ENCODE measurements at regions not wholly inside any gene's neighbourhood (a gene's known extent, or its start where the extent isn't known, plus 50 kb on each side); places are given as distances from the start of the nearest gene placed in this dataset.
"Not testable (repeated sequence)": the region's sequence is repeated elsewhere in the genome, so short reads cannot be mapped to it uniquely, and the experiment has no call there.

DNA sequence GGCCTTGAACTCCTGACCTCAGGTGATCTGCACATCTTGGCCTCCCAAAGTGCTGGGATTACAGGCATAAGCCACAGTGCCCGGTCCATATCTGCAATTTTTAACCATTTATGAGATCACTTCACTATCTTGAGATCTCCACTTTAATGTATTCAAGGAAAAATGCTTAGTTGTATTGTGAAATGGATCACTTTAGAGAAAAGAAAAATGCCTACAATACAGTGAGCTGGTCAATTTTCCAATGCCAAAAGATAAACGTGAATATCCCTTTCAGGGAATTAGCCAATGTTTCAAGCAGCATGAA lies 82.8 kb upstream of the ZNF217 start:
- no peak for DNase-seq
- intact Hi-C loops (cut with DNase I; ENCODE audit: low total_unique reads), result loop anchor here (10.0 kb wide), 1 partner anchor 528 kb away; the partner anchor contains the start of gene PFDN4
- TF ChIP-seq, protein P1, sequence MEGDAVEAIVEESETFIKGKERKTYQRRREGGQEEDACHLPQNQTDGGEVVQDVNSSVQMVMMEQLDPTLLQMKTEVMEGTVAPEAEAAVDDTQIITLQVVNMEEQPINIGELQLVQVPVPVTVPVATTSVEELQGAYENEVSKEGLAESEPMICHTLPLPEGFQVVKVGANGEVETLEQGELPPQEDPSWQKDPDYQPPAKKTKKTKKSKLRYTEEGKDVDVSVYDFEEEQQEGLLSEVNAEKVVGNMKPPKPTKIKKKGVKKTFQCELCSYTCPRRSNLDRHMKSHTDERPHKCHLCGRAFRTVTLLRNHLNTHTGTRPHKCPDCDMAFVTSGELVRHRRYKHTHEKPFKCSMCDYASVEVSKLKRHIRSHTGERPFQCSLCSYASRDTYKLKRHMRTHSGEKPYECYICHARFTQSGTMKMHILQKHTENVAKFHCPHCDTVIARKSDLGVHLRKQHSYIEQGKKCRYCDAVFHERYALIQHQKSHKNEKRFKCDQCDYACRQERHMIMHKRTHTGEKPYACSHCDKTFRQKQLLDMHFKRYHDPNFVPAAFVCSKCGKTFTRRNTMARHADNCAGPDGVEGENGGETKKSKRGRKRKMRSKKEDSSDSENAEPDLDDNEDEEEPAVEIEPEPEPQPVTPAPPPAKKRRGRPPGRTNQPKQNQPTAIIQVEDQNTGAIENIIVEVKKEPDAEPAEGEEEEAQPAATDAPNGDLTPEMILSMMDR (IDR thresholded peaks at IDR 0.05), result no peak

DNA sequence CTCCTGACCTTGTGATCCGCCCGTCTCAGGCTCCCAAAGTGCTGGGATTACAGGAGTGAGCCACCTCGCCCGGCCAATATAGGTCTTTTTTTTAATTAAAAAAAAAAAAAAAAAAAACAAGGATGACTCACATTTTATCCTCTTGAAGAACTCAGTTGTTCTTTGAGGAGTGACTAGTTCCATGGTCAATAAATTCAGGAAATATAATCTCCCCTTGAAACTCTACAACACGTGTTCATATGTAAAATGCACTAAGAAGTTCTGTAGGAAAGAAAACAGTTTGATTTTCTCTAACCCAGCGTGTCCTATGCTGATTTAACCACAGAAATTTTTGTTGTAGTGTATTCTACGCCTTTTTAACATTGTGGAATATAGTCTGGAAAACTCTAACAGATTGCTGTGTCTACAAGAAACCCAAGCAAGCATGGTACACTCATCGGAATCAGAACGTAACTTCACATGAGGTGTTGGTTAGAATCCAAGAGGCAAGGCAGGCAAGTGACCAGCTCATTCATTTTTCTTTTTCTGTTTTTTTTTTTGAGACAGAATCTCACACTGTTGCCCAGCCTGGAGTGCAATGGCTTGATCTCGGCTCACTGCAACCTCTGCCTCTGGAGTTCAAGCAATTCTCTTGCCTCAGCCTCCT lies 79.0 kb upstream of the ZNF217 start:
- H3K36me3 ChIP-seq, result no peaks in the 10 kb centered on the region
- H3K27ac ChIP-seq, result no peak overlapping the region
- peaks cover 0 to 8% (median 2%) of the 10 kb centered on the region in 4 donors for H3K4me1 ChIP-seq
- H3K9me3 ChIP-seq, result no peaks in the 10 kb centered on the region
- TF ChIP-seq, protein P1 (IDR thresholded peaks at IDR 0.05), result no peak
- no peak overlapping the region for H3K4me3 ChIP-seq
- DNase-seq, result no peak
- H3K27me3 ChIP-seq, result no peaks in the 10 kb centered on the region
- intact Hi-C loops (cut with DNase I; ENCODE audit: low total_unique reads), result loop anchor here (10.0 kb wide), 1 partner anchor 532 kb away; the partner anchor contains the start of gene PFDN4

More for the DNA sequence above, 82.8 kb upstream of the ZNF217 start:
- Histone ChIP-seq H3K27me3 (no peaks in the 10 kb centered on the region), H3K36me3 (no peaks in the 10 kb centered on the region), H3K4me1 (peaks cover 0 to 22% (median 2%) of the 10 kb centered on the region in 4 donors), H3K9me3 (no peaks in the 10 kb centered on the region), H3K4me3 (no peak overlapping the region), H3K27ac (no peak overlapping the region)

DNA sequence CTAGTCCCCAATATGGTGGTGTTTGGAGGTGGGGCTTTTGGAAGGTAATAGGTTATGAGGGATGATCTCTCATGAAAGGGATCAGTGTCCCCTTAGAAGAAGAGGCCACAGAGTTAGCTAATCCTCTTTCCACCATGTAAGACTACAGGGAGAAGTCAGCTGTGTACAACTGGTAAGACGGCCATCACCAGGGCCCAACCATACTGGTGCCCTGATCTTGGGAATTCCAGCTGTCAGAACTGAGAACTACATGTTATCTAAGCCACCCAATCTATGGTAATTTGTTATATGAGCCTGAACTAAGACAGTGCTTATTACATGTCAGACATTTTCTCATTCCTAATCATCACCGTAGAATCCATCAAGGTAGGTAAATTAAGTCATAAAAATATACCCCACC lies 77.7 kb upstream of the ZNF217 start:
- Histone ChIP-seq H3K4me3 (no peak overlapping the region), H3K4me1 (no peaks in the 10 kb centered on the region), H3K27ac (no peak overlapping the region), H3K9me3 (no peaks in the 10 kb centered on the region), H3K27me3 (no peaks in the 10 kb centered on the region), H3K36me3 (no peaks in the 10 kb centered on the region)
- intact Hi-C loops (cut with DNase I; ENCODE audit: low total_unique reads), result loop anchor here (10.0 kb wide), 1 partner anchor 533 kb away; the partner anchor contains the start of gene PFDN4
- TF ChIP-seq, protein P1 (IDR thresholded peaks at IDR 0.05), result no peak
- DNase-seq, result no peak

DNA sequence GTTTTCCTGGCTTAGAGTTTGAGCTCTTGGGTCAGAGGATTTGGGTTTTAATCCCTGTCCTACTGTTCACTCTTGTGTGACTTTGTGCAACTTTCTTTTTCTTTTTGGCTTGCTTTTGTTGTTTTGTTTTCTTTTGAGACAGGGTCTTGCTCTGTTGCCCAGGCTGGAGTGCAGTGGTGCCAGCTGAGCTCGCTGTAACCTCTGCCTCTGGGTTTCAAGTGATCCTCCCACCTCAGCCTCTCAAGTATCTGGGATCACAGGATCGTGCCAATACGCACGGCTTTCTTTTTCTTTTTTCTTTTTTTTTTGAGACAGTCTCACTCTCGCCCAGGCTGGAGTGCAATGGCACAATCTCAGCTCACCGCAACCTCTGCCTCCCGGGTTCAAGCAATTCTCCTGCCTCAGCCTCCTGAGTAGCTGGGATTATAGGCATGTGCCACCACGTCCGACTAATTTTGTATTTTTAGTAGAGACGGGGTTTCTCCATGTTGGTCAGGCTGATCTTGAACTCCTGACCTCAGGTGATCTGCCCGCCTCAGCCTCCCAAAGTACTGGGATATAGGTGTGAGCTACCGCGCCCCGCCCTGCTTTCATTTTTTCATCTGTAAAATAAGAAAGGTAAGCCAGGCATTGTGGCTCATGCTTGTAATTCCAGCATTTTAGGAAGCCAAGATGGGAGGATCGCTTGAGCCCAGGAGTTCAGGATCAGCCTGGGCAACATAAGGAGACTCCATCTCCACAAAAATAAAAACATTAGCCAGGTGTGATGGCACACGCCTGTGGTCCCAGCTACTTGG lies 76.1 kb upstream of the ZNF217 start:
- not testable (repeated sequence) for DNase-seq, H3K36me3 ChIP-seq, H3K4me3 ChIP-seq, H3K9me3 ChIP-seq, H3K27ac ChIP-seq, H3K4me1 ChIP-seq, H3K27me3 ChIP-seq
- intact Hi-C loops (cut with DNase I; ENCODE audit: low total_unique reads), result loop anchor here (10.0 kb wide), 1 partner anchor 535 kb away; the partner anchor contains the start of gene PFDN4

DNA sequence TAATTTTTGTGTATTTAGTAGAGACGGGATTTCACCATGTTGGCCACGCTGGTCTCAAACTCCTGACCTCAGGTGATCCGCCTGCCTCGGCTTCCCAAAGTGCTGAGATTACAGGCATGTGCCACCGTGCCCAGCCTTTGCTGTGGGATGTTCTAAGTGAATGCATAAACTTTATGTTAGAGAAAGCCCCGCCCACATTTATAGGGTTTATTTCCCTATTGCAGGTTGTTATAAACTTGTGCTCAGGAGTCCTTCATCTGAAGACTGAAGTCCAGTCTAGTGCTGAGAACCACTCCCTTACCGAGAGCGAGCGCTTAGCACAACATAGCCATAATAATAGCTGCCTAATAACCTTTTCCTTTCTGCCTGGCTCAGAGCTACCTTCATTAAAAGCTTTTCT lies 75.4 kb upstream of the ZNF217 start:
- TF ChIP-seq, protein P1 (IDR thresholded peaks at IDR 0.05), result no peak

DNA sequence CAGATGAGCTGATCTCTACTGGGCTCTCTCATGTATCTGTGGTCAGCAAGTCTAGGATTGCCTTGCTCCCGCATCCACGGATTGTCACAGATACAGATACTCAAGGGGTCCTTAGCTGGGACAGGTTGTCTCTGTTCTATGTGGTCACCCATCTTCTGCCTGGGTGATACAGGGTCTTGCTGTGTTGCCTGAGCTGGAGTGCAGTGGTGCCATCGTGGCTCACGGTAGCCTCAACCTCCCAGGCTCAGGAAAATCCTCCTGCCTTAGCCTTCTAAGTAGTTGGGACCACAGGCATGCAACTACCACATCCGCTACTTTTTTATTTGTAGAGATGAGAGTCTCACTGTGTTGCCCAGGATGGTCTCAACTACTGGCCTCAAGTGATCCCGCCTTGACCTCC lies 72.5 kb upstream of the ZNF217 start:
- no peaks in the 10 kb centered on the region for H3K36me3 ChIP-seq
- H3K27ac ChIP-seq, result no peak overlapping the region

More for the DNA sequence above, 75.4 kb upstream of the ZNF217 start:
- H3K9me3 ChIP-seq, result no peaks in the 10 kb centered on the region
- no peak overlapping the region for H3K27ac ChIP-seq
- H3K4me1 ChIP-seq, result no peaks in the 10 kb centered on the region
- intact Hi-C loops (cut with DNase I; ENCODE audit: low total_unique reads), result no loop called here
- no peaks in the 10 kb centered on the region for H3K36me3 ChIP-seq
- no peaks in the 10 kb centered on the region for H3K27me3 ChIP-seq
- no peak for DNase-seq
- no peak overlapping the region for H3K4me3 ChIP-seq

More for the DNA sequence above, 72.5 kb upstream of the ZNF217 start:
- Histone ChIP-seq H3K27me3 (no peaks in the 10 kb centered on the region), H3K9me3 (no peaks in the 10 kb centered on the region), H3K4me3 (no peak overlapping the region), H3K4me1 (peaks cover 0 to 4% (median 0%) of the 10 kb centered on the region in 4 donors)
- intact Hi-C loops (cut with DNase I; ENCODE audit: low total_unique reads), result no loop called here
- no peak for DNase-seq
- TF ChIP-seq, protein P1 (IDR thresholded peaks at IDR 0.05), result no peak
